Stomach (tissue), 8 donors: ENCODE measurements at regions not wholly inside any gene's neighbourhood (a gene's known extent, or its start where the extent isn't known, plus 50 kb on each side); places are given as distances from the start of the nearest gene placed in this dataset.
A peak's percentile ranks its signal among the peaks of the same experiment; 100 is the strongest.

ENCODE experiments used
- DNase-seq, 2 donors: peaks; one replicate each; pipeline versions ENCODE4 v3.0.0 to v3.0.0-alpha.2; 2013 to 2019
- H3K27ac ChIP-seq, 5 donors: fragments of 200-600 bp in 4 of 5; sonication (generic) in 4 of 5; one replicate each; pipeline ENCODE4 v1.5.1; 2013 to 2019; ENCODE audit warnings: mild to moderate bottlenecking in 1 of 5, moderate library complexity in 1 of 5
- H3K27me3 ChIP-seq, 3 donors: fragments of 200-600 bp; sonication (generic); one replicate each; pipeline ENCODE4 v1.5.1; 2017 to 2019; ENCODE audit warnings: mixed run types in 1 of 3
- H3K36me3 ChIP-seq, 4 donors: fragments of 200-600 bp; sonication (generic); 1 replicate in 3 of 4; 2 replicates in 1 of 4; pipeline ENCODE4 v1.5.1; 2016 to 2019
- H3K4me1 ChIP-seq, 4 donors: fragments of 200-600 bp; sonication (generic); one replicate each; pipeline ENCODE4 v1.5.1; 2016 to 2019
- H3K4me3 ChIP-seq, 4 donors: fragments of 200-600 bp; sonication (generic) in 3 of 4; one replicate each; pipeline ENCODE4 v1.5.1; 2016 to 2019; ENCODE audit warnings: mild to moderate bottlenecking in 1 of 4
- H3K9me3 ChIP-seq, 4 donors: fragments of 200-600 bp; sonication (generic); one replicate each; pipeline ENCODE4 v1.5.1; 2016 to 2019
- CTCF ChIP-seq, 7 experiments: fragments of 450-650 bp in 4 of 7; fragments of 200-600 bp in 3 of 7; sonication (generic) in 3 of 7; IDR thresholded peaks; one replicate each; pipeline ENCODE4 v1.5.1; 2016 to 2019; ENCODE audit warnings: antibody characterized with exemption in 7 of 7, control low read depth in 2 of 7, mild to moderate bottlenecking in 1 of 7
- EP300 ChIP-seq: sonication (generic); formaldehyde crosslinking; IDR thresholded peaks from one replicate; pipeline ENCODE4 v1.6.1; 2017; ENCODE audit warnings: antibody characterized with exemption
- POLR2A ChIP-seq, 4 donors: fragments of 450-650 bp; IDR thresholded peaks; one replicate each; pipeline ENCODE4 v1.6.1; 2016; ENCODE audit warnings: antibody characterized with exemption in 4 of 4, control low read depth in 2 of 4, mild to moderate bottlenecking in 1 of 4, moderate library complexity in 1 of 4
- POLR2AphosphoS5 ChIP-seq, 3 donors: sonication (generic); formaldehyde crosslinking; IDR thresholded peaks; one replicate each; pipeline ENCODE4 v1.6.1; 2016; ENCODE audit warnings: antibody characterized with exemption in 3 of 3
- WGBS, 5 donors: extraction: QIAGEN DNeasy Blood & Tissue Kit in 3 of 5; methylation state at CpG; one replicate each; pipeline versions ENCODE4 v1.1.5 to v1.1.7; 2013 to 2018; 5-methylcytosine and 5-hydroxymethylcytosine counted together
- intact Hi-C: fragments of 100-400 bp; cut with DNase I; formaldehyde crosslinking; loops from one replicate; pipeline ENCODE4 v1.15.1; 2023; ENCODE audit warnings: low total_unique reads
- donor health status: healthy with polysubstance abuse.
- donor health status: Bipolar disorder and iron deficiency.
- donor health status: healthy.

- 76 to 96% (median 88%) methylated on average over 2 of the region's 2 CpGs for WGBS, 5 donors
- no peak for TF ChIP-seq POLR2AphosphoS5 (IDR thresholded peaks at IDR 0.05)
- TF ChIP-seq POLR2A (IDR thresholded peaks at IDR 0.05) = no peak
- TF ChIP-seq CTCF (IDR thresholded peaks at IDR 0.05) = no peak
- no peak for TF ChIP-seq EP300
- Histone ChIP-seq H3K27ac (no peak overlapping the region), H3K4me3 (no peak overlapping the region), H3K9me3 (no peaks in the 10 kb centered on the region), H3K27me3 (no peaks in the 10 kb centered on the region), H3K4me1 (no peaks in the 10 kb centered on the region), H3K36me3 (no peaks in the 10 kb centered on the region)
- no peak for DNase-seq
- intact Hi-C loops = no loop called here
Measured at GRCh38 chr6:105537981-105538578, 135.2 kb upstream of the PREP start.

GRCh38 chr6:105536961-105537360 is 134.1 kb upstream of the PREP start:
- no peaks in the 10 kb centered on the region for H3K4me1 ChIP-seq
- H3K4me3 ChIP-seq = no peak overlapping the region
- no peaks in the 10 kb centered on the region for H3K9me3 ChIP-seq
- no peak overlapping the region for H3K27ac ChIP-seq
- intact Hi-C loops = no loop called here
- WGBS, 5 donors = 52 to 74% (median 62%) methylated on average over 3 of the region's 3 CpGs
- H3K36me3 ChIP-seq = no peaks in the 10 kb centered on the region
- DNase-seq = peak in 1 of 2 donors; percentile 23
- no peaks in the 10 kb centered on the region for H3K27me3 ChIP-seq
- no peak for TF ChIP-seq POLR2A (IDR thresholded peaks at IDR 0.05)
- no peak for TF ChIP-seq CTCF (IDR thresholded peaks at IDR 0.05)
- no peak for TF ChIP-seq POLR2AphosphoS5 (IDR thresholded peaks at IDR 0.05)
- no peak for TF ChIP-seq EP300

- TF ChIP-seq POLR2A (IDR thresholded peaks at IDR 0.05) (no peak), EP300 (no peak), POLR2AphosphoS5 (IDR thresholded peaks at IDR 0.05) (no peak), CTCF (IDR thresholded peaks at IDR 0.05) (no peak)
- Histone ChIP-seq H3K4me3 (no peak overlapping the region), H3K9me3 (no peaks in the 10 kb centered on the region), H3K27me3 (no peaks in the 10 kb centered on the region), H3K36me3 (no peaks in the 10 kb centered on the region), H3K4me1 (no peaks in the 10 kb centered on the region), H3K27ac (no peak overlapping the region)
- WGBS, 5 donors = 72 to 85% (median 79%) methylated on average over 3 of the region's 3 CpGs
- intact Hi-C loops = no loop called here
- DNase-seq = no peak
Measured at GRCh38 chr6:105533301-105533700, 130.4 kb upstream of the PREP start.

GRCh38 chr6:105526225-105526872 is 123.5 kb upstream of the PREP start:
- no peaks in the 10 kb centered on the region for H3K27me3 ChIP-seq
- H3K36me3 ChIP-seq = no peaks in the 10 kb centered on the region
- WGBS, 5 donors = 81 to 92% (median 85%) methylated on average over 2 of the region's 2 CpGs

More at GRCh38 chr6:105526225-105526872, 123.5 kb upstream of the PREP start:
- Histone ChIP-seq H3K4me1 (no peaks in the 10 kb centered on the region), H3K27ac (no peak overlapping the region), H3K4me3 (no peak overlapping the region), H3K9me3 (peaks cover 0 to 5% (median 0%) of the 10 kb centered on the region in 4 donors)
- TF ChIP-seq POLR2A (IDR thresholded peaks at IDR 0.05) (no peak), CTCF (IDR thresholded peaks at IDR 0.05) (no peak), POLR2AphosphoS5 (IDR thresholded peaks at IDR 0.05) (no peak), EP300 (no peak)
- intact Hi-C loops = no loop called here
- no peak for DNase-seq
